ENCODE measurements at regions not wholly inside any gene's neighbourhood (a gene's known extent, or its start where the extent isn't known, plus 50 kb on each side); places are given as distances from the start of the nearest gene placed in this dataset.
"Not testable (repeated sequence)": the region's sequence is repeated elsewhere in the genome, so short reads cannot be mapped to it uniquely, and the experiment has no call there.

- DNase-seq (ENCODE audit: low spot score), result no peak
Measured at GRCh38 chr3:18189282-18190050, 235.7 kb downstream of the SATB1 start.

- DNase-seq (ENCODE audit: low spot score), result no peak
Measured at GRCh38 chr3:18188491-18188890, 236.6 kb downstream of the SATB1 start.

GRCh38 chr3:18185624-18186023, 239.5 kb downstream of the SATB1 start:
- DNase-seq (ENCODE audit: low spot score), result no peak

GRCh38 chr3:18182923-18183322, 242.2 kb downstream of the SATB1 start:
- DNase-seq (ENCODE audit: low spot score), result not testable (repeated sequence)

DNA sequence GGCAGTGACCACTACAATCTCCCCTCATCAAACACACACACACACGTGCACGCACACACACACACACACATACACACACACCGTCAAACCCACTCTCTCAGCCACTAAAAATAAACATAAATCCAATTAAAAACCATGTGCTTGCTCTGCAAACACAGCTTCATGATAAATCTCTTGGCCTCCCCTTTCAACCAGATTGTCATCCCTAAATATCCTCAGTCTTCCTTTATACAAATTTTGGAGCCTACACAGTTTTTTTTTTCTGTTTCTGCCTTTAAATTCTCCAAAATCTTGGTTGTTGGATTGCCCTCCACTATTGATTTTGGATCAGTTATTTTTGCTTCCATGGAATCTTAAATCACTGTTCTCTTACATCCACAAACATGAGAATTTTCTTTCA, 245.6 kb downstream of the SATB1 start:
- no peak for DNase-seq (ENCODE audit: low spot score)

GRCh38 chr3:18177271-18177670, 247.9 kb downstream of the SATB1 start:
- no peak for DNase-seq (ENCODE audit: low spot score)

- DNase-seq (ENCODE audit: low spot score), result not testable (repeated sequence)
Measured at GRCh38 chr3:18173891-18174290, 251.2 kb downstream of the SATB1 start.

DNA sequence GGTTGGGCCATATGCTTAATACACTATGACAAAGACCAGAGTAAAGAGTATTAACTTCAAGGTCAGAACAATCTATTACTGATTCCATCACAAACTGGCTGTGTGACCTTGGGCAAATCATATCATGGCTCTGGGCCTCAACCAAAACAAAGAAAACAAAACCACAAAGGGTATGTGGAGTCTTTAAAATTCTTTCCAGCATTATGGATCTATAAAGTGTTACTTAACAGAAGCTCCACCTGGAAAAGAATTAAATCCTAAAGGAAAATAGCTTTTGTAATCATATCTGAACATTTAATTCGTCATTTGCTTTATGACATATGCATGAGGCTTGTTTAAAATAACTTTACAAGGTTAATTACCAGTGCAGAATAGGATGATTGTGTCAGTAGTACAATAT, 265.5 kb downstream of the SATB1 start:
- no peak for DNase-seq (ENCODE audit: low spot score)

DNA sequence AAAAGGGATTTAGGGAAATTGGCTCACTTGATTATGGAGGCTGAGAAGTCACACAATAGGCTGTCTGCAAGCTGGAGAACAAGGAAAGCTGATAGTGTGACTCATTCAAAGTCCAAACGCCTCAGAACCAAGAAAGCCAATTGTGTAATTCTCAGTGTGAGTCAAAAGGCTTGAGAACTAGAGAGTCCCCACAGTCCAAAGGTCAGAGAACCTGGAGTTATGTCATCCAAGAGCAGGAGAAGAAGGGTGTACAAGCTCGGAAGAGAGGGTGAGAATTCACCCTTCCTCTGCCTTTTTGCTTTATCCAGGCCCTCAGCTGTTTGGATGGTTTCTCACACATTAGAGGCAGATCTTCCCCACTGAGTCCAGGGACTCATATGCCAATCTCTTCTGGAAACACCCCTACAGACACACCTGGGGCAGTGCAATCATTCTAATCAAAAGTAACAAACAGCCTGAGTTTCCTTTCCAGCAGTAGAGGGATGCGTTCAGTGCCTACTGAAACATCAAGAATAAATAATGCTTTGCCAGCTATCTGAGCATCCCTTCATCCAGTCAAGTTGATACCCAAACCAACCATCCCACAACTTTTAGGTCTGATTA, 271.5 kb downstream of the SATB1 start:
- DNase-seq (ENCODE audit: low spot score), result peak; percentile 1

DNA sequence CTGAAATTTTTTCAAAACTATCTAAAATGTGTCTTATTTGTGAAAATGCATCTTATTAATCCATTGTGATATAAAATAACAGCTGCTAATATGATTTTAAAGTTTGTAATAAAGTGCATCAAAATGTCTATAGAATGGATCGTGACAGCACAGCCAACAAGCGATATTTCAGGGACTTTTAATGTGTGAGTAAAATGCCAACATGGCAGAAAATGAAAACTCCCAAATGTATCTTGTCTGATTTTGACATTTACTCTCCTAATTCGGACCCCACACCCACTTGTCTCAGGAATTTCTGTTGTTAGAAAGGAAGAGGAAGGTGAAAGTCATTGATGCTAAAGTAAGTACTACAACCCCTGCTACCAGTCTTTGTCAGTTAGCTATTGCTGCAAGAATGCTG, 273.9 kb downstream of the SATB1 start:
- DNase-seq (ENCODE audit: low spot score), result no peak

DNA sequence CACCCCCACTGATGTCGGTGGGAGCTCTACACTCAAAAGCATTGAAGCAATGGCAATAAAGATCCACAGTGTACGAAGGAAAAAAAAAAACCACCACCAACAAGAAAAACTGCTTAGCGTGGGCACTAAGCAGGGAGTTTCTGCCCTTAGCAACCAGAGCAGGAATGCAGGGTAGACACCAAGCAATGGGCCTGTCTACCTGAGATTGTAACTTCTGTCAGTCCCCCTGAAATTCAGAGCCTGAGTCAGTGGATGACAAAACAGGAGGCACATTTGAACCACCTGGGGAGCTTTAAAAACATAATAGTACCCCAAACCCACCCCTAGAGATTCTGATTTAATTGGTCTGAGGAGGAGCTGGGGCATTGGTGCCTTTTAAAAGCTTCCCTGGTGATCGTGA, 275.2 kb downstream of the SATB1 start:
- no peak for DNase-seq (ENCODE audit: low spot score)

DNA sequence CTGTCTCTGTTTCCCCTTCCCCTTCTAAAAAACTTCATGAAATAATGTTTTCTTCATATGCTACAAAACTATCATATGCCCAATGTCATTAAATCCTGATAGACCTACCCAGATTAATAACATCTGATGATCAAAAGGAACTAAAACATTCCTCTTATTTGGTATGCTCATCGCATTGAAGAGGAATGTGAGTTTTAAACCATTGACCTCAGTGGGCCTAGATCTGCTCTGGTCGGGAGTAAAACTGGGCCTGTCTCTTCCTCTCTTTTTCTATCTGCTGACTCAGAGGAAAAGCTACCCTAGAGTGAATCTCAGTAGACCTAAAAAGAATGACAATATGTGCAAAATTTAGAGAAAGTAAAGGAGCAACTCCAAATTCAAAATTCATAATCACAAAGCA, 275.8 kb downstream of the SATB1 start:
- no peak for DNase-seq (ENCODE audit: low spot score)

DNA sequence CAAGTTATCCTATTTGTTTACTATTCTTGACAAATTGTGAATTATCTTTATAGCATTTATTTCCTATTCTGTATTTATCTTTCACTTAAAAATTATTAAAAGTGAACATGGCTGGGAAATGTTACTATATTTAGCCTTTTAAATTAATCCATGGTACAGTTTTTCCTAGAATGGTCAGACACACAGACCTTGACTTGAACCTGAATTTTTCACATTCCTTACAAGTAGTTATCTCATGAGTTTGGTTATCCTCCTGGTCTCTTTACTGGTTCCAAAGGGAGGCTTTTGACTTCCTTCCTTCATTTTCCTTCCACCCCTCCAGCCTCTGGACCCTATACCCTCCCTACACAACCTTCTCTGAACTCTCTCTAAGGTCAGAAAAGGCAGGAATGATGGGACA, 280.6 kb downstream of the SATB1 start:
- no peak for DNase-seq (ENCODE audit: low spot score)

DNA sequence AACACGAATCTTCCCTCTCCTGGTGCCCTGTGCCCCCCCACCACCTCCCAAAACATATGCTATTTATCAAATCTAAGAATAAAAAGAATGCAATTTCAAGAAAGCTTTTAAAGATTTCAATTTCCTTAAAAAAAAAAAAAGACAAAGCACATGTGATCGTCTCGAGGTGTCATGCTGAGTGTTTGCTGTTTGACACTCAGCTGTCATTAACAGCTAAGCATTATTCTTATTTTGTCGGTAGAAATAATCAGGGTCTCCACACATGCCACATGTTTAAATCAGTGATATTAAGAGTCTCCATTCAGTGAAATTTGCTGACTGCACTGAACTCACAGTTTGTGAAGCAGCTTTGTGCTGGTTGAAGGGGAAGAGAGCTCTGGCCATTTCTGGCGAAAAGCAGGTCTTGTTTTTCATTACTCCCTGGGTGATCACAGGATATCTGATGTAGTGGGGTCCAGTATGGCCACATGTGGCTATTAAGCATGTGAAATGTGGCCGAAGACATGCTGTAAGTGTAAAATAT, 281.8 kb downstream of the SATB1 start:
- no peak for DNase-seq (ENCODE audit: low spot score)

DNA sequence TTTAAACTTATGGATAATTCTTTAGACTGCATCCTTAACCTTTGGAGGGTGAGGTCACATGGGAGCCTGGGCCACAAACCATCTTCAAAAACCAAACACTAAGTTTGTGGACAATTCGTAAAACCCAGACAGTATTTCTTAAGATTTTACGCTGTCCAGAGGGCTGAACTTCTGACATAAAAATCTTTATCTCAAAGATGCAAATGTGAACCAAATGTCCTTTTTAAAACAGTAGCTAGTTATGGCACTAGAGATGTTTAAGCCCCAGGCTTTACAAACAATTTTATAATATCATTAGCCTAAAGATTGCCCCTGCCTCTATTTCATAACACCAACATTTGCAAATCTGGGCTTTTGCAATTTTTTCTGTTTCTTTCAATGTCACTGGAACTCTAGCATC, 287.2 kb downstream of the SATB1 start:
- no peak for DNase-seq (ENCODE audit: low spot score)

DNA sequence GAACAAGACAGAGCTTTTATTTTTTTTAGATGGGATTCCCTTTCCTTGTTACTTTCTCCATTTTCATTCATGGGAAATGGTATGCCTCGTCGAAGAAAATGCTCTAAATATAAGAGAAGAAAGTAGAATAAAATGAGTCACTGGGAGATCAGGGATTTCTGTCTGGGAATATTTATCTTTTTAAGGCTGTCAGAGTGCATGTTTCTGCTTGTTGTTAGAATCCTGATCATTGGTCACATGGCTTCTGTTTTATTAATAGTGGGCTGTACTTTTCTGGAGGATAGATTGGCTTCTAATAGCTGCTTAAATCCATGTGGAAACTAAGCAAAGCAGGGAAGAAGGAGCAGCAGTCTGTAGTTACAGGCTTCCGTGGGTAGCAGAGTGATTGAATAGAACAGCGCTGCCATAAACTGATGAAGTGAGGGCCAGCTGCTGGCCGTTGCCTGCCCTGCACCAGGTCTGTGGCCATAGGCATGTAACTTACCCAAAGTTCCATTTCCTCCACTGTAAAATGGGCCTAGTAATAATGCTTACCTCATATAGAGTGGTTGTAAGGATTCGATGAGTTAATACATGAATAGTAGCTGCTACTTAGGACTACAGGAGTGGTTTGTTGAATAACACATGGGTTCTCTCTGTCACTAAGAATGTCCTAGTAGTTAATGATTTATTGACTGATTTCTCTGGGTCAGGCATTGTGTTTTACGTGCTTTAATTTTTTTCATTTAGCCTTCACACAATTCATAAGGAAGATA, 289.9 kb downstream of the SATB1 start:
- no peak for DNase-seq (ENCODE audit: low spot score)

DNA sequence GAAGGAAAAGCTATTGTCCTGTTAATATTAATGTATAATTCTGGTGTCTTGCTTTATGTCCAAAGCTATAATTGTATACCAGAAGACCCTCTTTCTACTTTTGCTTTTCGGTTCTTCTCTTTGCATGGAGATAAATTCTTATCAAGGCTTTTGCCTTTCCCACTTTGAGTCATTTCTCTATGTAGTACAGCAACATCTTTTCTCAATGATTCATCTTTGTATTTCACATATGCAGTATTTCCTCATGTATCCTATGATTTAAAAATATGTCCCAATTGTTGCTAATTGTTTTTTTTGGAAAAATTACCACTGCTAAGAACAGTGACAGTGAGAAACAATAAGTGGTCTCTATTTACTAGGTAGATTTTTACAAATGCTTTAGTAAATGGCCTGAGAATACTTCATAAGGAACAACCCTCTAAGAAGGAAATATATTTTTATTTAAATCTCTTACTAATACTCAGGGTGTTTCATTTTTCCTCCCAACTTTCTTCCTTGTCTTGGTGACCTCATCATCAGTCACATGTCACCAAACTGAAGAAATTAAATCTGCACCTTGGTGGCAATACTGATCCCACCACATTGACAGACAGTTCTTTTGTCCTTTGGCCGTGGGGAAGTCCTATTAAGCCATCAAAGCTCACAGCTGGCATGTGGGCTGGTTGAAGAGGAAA, 290.6 kb downstream of the SATB1 start:
- no peak for DNase-seq (ENCODE audit: low spot score)

GRCh38 chr3:18132991-18133390, 292.1 kb downstream of the SATB1 start:
- DNase-seq (ENCODE audit: low spot score), result no peak

- DNase-seq (ENCODE audit: low spot score), result no peak
Measured at GRCh38 chr3:18127859-18128681, 297.1 kb downstream of the SATB1 start.

- no peak for DNase-seq (ENCODE audit: low spot score)
Measured at GRCh38 chr3:18127174-18127858, 297.8 kb downstream of the SATB1 start.

- DNase-seq (ENCODE audit: low spot score), result no peak
Measured at GRCh38 chr3:18126772-18127171, 298.4 kb downstream of the SATB1 start.

All from H4 (cell line).